HG03439 (cell line): ENCODE measurements at regions not wholly inside any gene's neighbourhood (a gene's known extent, or its start where the extent isn't known, plus 50 kb on each side); places are given as distances from the start of the nearest gene placed in this dataset.

Experiments used
- ATAC-seq: cut with Tn5 transposase; IDR thresholded peaks from one replicate; pipeline ENCODE4 v1.9.1; 2021; ENCODE audit warnings: mild to moderate bottlenecking, moderate library complexity; ENCODE audit not compliant: unreplicated experiment

DNA sequence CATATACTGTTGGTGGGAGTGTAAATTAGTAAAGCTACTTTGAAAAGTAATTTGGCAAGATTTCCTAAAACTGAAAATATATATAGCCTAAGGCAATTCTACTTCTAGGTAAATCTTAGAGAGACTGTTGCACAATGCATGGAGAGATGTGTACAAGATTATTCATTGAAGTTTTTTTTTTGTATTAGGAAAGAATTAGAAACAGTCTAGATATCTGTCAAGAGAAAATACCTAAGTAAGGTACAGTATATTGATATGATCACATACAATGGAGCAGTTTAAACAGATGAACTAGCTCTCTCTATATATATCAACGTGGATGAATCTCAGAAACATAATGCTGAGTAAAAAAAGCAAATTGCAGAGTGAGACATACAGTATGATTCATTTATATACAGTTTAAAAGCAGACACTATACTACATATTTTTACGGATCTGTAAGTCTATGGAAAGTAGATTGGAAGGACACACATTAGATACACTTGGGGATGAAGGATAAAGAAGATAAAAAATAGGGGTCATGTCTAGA is 59.3 kb upstream of the ACVR1 start:
- no peak for ATAC-seq

DNA sequence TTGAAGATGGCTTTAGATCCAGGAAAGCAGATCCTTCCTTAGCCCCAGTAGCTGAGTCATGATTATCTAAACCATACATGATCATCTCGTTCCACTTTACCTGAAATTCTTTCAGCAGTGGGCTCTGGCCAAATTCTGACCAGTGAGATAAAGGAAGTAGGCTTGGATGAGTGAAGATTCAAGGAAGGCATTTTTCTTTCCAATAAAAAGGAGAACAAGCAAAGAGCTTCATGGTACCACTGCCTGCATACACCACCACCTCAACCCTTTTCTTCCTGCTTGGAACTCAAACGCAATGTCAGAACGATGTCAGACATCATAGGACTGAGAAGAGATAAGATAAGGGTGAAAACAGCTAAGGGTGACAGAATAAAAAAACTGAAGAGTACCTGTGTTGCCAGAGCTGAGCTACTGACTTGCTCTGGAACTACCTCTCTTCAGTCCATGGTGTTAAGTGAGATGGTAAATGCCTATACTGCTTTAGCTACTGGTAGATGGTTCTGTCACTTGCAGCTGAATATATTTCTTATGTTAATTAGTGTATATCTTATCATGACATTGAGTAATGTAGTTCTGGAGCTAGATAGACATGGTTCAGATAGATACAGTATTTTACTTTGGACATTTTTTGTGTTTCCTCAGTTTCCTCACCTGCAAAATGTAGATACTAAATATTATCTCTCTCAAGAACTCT is 58.7 kb upstream of the ACVR1 start:
- no peak for ATAC-seq

DNA sequence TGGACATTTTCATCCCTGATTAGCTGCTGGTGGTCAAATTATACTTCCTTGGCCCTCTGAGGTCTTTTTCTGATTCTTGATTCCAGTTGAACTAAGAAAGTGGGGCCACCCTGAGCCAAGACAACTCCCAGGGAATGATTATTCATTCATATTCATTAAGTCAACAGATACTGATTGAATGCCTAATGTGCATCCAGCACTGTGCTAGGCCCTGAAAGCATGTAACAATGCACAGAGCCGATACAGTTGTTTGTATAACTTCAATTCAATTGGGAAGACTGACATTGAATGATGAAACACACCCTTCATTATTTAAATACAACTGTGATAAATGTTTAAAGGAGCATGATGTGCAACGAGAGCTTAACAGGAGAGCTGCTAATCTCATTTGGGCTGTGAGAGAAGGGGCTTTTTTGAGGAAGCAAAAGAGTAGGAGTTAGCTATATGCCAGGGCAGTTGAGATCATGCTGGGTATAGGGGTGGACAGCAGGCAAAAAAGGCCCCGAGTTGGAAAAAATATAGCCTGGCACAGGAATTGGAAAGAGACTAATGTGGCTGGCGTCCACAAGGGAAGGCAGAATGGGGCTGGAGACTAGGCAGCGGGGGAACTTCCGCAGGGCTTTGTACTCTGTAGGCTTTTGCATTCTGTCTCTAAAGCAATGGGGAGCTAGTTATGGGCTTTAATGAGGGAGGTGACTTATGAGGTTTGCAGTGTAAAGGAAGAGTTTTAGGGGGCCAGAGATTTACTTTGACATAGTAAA is 57.2 kb upstream of the ACVR1 start:
- no peak for ATAC-seq

DNA sequence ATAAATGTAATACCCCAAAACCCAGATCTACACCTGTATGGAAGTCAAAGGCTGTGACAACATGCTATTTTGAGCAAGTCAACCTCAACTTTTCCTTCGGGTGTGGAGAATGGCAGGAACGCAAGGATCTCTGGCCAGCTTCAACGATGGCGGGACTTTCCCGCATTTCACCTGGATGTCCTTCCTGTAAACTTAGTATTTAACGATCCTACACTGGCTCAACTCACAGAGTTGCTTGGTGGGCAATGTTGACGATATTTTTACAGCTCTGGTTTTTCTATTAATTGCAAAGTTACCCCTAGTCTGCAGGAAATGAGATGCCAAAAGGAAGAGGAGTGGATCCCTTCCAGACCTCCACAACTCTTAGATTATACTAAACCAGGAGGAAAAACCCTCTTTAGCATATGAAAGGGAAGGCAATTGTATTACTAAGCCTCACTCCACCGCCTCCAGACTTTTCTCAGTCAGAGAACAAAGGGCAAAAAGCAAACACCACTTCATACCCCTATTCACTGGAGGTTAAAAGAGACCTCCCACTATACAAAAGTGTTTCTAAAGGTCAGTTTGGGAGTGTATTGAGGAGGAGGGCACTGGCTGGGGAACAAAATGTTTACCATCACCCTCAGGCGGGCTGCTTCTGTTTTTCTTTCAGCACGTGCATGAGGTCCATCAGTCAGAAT is 56.5 kb upstream of the ACVR1 start:
- no peak for ATAC-seq

DNA sequence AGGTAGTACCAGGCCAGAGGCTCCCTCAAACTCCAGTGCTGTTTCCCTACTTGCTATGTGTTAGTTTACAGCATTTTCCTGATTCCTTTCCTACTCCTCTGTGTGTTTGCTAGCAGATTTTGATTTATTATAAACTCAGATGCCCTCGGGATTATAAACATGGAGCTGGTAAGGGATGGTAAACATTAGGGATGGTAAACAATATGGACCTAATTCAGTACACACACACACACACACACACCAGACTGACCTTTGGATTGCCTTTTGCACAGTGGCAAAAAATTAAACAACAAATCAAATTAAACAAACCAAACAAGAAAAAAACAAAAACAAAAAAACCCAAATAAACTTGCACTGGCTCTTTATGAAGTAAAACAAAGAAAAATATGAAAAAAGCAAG is 55.4 kb upstream of the ACVR1 start:
- ATAC-seq, result no peak

DNA sequence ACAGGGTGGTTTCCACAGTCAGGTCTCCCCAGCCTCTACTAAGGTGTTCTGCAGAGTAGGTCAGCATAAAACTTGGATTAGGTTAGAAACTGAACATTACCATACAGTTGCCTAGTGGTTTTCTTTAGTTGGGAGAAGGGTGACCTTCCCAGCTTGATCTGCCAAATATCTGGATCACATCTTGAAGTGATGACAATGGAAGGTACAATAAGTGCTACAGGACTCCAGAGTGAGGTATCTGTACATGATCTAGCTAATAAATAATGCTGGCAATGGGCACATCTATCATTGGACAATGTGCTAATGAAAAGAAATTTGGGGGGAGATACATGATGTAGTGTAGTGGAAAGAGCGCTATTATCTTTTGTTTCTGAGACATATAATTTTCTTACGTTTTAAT is 54.6 kb upstream of the ACVR1 start:
- no peak for ATAC-seq

DNA sequence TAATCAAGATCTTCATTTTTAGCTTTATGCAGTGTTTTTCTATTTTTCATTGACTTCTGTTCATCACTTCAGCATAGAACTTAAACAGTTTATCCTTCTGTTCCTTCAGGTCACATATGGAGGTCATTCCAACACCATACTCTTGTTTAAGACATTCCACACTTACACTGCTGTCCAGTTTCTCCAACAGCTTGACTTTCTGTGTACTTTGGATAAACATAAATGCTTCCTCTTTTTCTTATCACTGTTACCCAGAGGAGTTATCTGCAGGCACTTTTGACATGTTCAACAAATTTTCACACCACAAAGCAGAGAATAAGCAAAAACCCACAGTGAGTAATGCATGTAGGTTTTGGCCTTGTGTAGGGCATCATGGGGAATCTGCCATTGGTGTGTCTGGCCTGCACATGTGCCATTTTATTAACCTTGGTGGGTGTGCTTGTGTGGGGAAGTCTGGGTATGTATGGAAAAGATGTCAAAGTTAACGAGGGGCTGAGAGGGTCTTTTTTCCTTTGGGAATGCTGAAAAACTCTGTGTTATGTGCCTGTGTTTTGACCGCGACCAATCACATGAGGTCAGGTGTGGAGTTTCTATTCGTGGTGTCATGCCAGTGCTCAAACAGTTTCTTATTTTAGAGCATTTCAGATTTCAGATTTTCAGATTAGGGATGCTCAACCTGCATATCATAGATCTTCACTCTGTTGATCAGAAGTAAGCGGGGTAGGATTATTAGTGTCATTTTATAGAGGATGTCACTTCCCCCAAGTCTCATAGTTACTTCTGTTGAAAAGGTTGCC is 53.9 kb upstream of the ACVR1 start:
- ATAC-seq, result no peak

DNA sequence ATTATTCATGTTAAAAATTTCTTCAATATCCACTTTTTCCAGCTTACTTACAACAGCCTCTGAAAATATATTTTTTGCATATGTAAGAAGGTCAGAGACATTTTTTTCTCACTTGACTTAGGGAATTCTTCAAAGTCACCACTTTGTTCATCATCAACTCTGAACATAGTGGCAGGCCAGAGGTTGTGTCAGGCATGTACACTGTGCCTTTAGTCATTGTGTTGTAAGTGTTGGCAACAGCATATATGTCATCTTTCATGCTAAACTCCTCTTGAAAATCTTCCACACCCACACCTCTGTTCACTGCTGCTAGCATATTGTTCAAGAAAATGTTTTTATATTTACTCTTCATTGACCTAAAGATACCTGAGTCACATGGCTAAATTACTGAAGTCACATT is 52.2 kb upstream of the ACVR1 start:
- no peak for ATAC-seq

DNA sequence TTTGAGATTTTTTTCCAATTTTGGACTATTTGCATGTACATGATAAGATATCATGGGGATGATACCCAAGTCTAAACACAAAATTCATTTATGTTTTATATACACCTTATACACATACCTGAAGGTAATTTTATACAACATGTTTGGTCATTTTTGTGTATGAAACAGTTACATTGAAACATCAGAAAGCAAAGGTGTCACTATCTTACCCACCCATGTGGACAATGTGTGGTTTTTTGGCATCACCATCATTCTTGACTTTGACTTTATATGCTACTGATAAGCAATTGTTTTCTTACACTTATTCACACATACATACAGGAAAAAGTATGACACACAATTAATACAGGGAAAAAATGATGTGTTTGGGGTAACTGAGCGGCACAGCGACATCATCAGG is 51.0 kb upstream of the ACVR1 start:
- ATAC-seq, result no peak
